ENCODE measurements at regions not wholly inside any gene's neighbourhood (a gene's known extent, or its start where the extent isn't known, plus 50 kb on each side); places are given as distances from the start of the nearest gene placed in this dataset.
"Not testable (repeated sequence)": the region's sequence is repeated elsewhere in the genome, so short reads cannot be mapped to it uniquely, and the experiment has no call there.

- H3K4me1 ChIP-seq (ENCODE audit: control insufficient read depth, insufficient read depth, low read length), result no peaks in the 10 kb centered on the region
- H3K4me3 ChIP-seq (ENCODE audit: low read depth, low read length), result no peak overlapping the region
- TF ChIP-seq ZNF140 (tag by site-specific recombination; IDR thresholded peaks at IDR 0.05), result no peak
- TF ChIP-seq, protein P1, sequence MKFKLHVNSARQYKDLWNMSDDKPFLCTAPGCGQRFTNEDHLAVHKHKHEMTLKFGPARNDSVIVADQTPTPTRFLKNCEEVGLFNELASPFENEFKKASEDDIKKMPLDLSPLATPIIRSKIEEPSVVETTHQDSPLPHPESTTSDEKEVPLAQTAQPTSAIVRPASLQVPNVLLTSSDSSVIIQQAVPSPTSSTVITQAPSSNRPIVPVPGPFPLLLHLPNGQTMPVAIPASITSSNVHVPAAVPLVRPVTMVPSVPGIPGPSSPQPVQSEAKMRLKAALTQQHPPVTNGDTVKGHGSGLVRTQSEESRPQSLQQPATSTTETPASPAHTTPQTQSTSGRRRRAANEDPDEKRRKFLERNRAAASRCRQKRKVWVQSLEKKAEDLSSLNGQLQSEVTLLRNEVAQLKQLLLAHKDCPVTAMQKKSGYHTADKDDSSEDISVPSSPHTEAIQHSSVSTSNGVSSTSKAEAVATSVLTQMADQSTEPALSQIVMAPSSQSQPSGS (tag by site-specific recombination; IDR thresholded peaks at IDR 0.05; ENCODE audit: low read depth), result no peak
- no peak for TF ChIP-seq HIC1 (tag by site-specific recombination; IDR thresholded peaks at IDR 0.05)
- TF ChIP-seq ZNF692 (tag by site-specific recombination; IDR thresholded peaks at IDR 0.05), result no peak
- TF ChIP-seq ZNF148 (tag by site-specific recombination; IDR thresholded peaks at IDR 0.05; ENCODE audit: borderline replicate concordance), result no peak
- TF ChIP-seq ZBTB26 (tag by site-specific recombination; optimal IDR thresholded peaks at IDR 0.05), result no peak
- TF ChIP-seq ZXDB (tag by site-specific recombination; IDR thresholded peaks at IDR 0.05), result no peak
- no peak for TF ChIP-seq ZNF274 (IDR thresholded peaks at IDR 0.05; ENCODE audit: low read length)
- TF ChIP-seq ZNF274 (tag by site-specific recombination; IDR thresholded peaks at IDR 0.05; ENCODE audit: borderline replicate concordance), result no peak
- no peak for TF ChIP-seq KLF7 (tag by site-specific recombination; IDR thresholded peaks at IDR 0.05; ENCODE audit: borderline replicate concordance)
- H3K36me3 ChIP-seq (ENCODE audit: control insufficient read depth in 2 of 2, insufficient read depth in 1 of 2, low read length in 2 of 2), result no peaks in the 10 kb centered on the region
- ChIA-PET POLR2A (no interaction called here), CTCF (no interaction called here)
- H3K27ac ChIP-seq (ENCODE audit: extremely low read depth, low read depth, low read length), result no peak overlapping the region
- no peaks in the 10 kb centered on the region for H3K9me3 ChIP-seq (ENCODE audit: control insufficient read depth, insufficient read depth, low read depth, low read length)
Observed at GRCh38 chr10:65423043-65423442, 1502.8 kb upstream of the LRRTM3 start.

DNA sequence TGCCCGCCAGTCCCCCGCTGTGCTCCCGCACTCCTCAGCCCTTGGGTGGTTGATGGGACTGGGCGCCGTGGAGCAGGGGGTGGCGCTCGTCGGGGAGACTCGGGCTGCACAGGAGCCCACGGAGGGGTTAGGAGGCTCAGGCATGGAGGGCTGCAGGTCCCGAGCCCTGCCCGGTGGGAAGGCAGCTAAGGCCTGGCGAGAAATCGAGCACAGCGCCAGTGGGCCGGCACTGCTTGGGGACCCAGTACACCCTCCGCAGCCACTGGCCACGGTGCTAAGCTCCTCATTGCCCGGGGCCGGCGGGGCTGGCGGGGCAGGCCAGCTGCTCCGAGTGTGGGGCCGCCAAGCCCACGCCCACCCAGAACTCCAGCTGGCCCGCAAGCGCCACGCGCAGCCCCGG, 1496.5 kb upstream of the LRRTM3 start:
- H3K4me3 ChIP-seq (ENCODE audit: low read depth, low read length); H3K4me1 ChIP-seq (ENCODE audit: control insufficient read depth, insufficient read depth, low read length); CTCF ChIA-PET; H3K27ac ChIP-seq (ENCODE audit: extremely low read depth, low read depth, low read length); POLR2A ChIA-PET; H3K36me3 ChIP-seq (ENCODE audit: control insufficient read depth in 2 of 2, insufficient read depth in 1 of 2, low read length in 2 of 2); H3K9me3 ChIP-seq (ENCODE audit: control insufficient read depth, insufficient read depth, low read depth, low read length): not testable (repeated sequence)

DNA sequence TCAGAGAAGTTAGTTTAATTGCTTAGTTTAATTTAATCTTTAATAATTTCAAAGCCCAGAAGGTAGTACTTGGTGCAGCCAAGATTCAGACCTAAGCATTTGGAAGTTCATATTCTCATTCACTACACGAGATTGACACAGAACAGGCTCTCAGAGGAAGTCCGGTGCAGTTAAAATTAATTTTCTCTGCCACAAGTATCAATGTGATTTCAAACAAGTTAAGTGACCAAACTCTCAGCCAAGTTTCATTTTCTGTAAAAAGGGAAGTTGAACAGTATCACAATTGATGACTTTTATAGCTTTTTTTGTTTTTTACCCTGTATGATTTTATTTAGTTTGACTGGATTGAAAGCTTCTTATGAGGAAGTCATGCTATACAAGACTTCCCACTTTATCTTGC, 1494.9 kb upstream of the LRRTM3 start:
- Histone ChIP-seq H3K27ac (ENCODE audit: extremely low read depth, low read depth, low read length) (no peak overlapping the region), H3K9me3 (ENCODE audit: control insufficient read depth, insufficient read depth, low read depth, low read length) (no peaks in the 10 kb centered on the region), H3K4me3 (ENCODE audit: low read depth, low read length) (no peak overlapping the region), H3K36me3 (ENCODE audit: control insufficient read depth in 2 of 2, insufficient read depth in 1 of 2, low read length in 2 of 2) (no peaks in the 10 kb centered on the region), H3K4me1 (ENCODE audit: control insufficient read depth, insufficient read depth, low read length) (no peaks in the 10 kb centered on the region)
- TF ChIP-seq ZNF629 (tag by site-specific recombination; IDR thresholded peaks at IDR 0.05) (no peak), AEBP2 (tag by site-specific recombination; IDR thresholded peaks at IDR 0.05; ENCODE audit: borderline replicate concordance) (no peak), ZNF175 (tag by site-specific recombination; IDR thresholded peaks at IDR 0.05) (no peak), KLF16 (tag by site-specific recombination; IDR thresholded peaks at IDR 0.05) (no peak), ZNF404 (tag by site-specific recombination; IDR thresholded peaks at IDR 0.05) (no peak), ZNF571 (tag by site-specific recombination; IDR thresholded peaks at IDR 0.05) (no peak)
- ChIA-PET CTCF (no interaction called here), POLR2A (no interaction called here)
